Cardiac muscle cell (in vitro differentiated cells and primary cell): ENCODE measurements at regions not wholly inside any gene's neighbourhood (a gene's known extent, or its start where the extent isn't known, plus 50 kb on each side); places are given as distances from the start of the nearest gene placed in this dataset.
"Not testable (repeated sequence)": the region's sequence is repeated elsewhere in the genome, so short reads cannot be mapped to it uniquely, and the experiment has no call there.

Experiments used
- DNase-seq, 2 donors: peaks; one replicate each; pipeline versions ENCODE4 v3.0.0 to v3.0.0-alpha.2; 2010 to 2017; ENCODE audit warnings: low read depth in 1 of 2, low spot score in 1 of 2
- H3K27ac ChIP-seq: fragments of 200-600 bp; sonication (generic); 2 replicates; pipeline ENCODE4 v1.5.1; 2016
- H3K27me3 ChIP-seq: fragments of 200-600 bp; sonication (generic); 2 replicates; pipeline ENCODE4 v1.6.0; 2016; ENCODE audit warnings: control low read depth
- H3K36me3 ChIP-seq: fragments of 200-600 bp; sonication (generic); 2 replicates; pipeline ENCODE4 v1.5.1; 2016; ENCODE audit warnings: control low read depth
- H3K4me1 ChIP-seq: fragments of 200-600 bp; sonication (generic); 2 replicates; pipeline ENCODE4 v1.8.1; 2017; ENCODE audit warnings: low read depth, mild to moderate bottlenecking, mixed run types
- H3K4me3 ChIP-seq: fragments of 200-600 bp; sonication (generic); 2 replicates; pipeline ENCODE4 v1.5.1; 2016; ENCODE audit warnings: mild to moderate bottlenecking
- H3K9me3 ChIP-seq: fragments of 200-600 bp; sonication (generic); 2 replicates; pipeline ENCODE4 v1.5.1; 2017; ENCODE audit warnings: low read depth, mild to moderate bottlenecking, control low read depth
- TF ChIP-seq, protein P1 (sequence below): IDR thresholded peaks from 2 replicates; pipeline ENCODE4 v1.5.1; 2012; ENCODE audit warnings: low read depth, mild to moderate bottlenecking, low read length

- Histone ChIP-seq H3K4me3 (no peak overlapping the region), H3K36me3 (no peaks in the 10 kb centered on the region), H3K27ac (no peak overlapping the region), H3K4me1 (no peaks in the 10 kb centered on the region), H3K9me3 (no peaks in the 10 kb centered on the region), H3K27me3 (no peaks in the 10 kb centered on the region)
- no peak for DNase-seq
- TF ChIP-seq, protein P1, sequence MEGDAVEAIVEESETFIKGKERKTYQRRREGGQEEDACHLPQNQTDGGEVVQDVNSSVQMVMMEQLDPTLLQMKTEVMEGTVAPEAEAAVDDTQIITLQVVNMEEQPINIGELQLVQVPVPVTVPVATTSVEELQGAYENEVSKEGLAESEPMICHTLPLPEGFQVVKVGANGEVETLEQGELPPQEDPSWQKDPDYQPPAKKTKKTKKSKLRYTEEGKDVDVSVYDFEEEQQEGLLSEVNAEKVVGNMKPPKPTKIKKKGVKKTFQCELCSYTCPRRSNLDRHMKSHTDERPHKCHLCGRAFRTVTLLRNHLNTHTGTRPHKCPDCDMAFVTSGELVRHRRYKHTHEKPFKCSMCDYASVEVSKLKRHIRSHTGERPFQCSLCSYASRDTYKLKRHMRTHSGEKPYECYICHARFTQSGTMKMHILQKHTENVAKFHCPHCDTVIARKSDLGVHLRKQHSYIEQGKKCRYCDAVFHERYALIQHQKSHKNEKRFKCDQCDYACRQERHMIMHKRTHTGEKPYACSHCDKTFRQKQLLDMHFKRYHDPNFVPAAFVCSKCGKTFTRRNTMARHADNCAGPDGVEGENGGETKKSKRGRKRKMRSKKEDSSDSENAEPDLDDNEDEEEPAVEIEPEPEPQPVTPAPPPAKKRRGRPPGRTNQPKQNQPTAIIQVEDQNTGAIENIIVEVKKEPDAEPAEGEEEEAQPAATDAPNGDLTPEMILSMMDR, result no peak
These were observed 981.4 kb downstream of the FSCB start for GRCh38 chr14:43525658-43526057.

GRCh38 chr14:43522901-43523300, 984.2 kb downstream of the FSCB start:
- Histone ChIP-seq H3K36me3 (no peaks in the 10 kb centered on the region), H3K27me3 (no peaks in the 10 kb centered on the region), H3K4me1 (no peaks in the 10 kb centered on the region), H3K4me3 (no peak overlapping the region), H3K9me3 (no peaks in the 10 kb centered on the region), H3K27ac (no peak overlapping the region)
- no peak for DNase-seq
- TF ChIP-seq, protein P1, result no peak

DNA sequence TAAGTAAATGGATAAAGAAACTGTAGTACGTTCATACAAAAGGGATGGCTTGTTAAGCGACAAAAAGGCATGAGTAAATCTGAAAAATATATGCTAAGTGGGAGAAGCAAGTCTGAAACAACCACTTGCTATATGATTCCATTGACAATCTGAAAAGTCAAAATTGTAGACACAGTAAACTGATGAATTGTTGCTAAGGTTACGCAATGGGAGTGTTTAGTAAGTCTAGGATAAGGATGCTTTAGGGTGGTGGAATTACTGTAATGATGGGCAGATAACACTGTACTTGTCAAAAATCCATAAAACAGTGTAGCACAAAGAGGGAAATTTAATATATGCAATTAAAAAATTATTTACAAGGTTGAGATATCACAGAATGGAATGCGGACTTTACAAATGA, 984.9 kb downstream of the FSCB start:
- Histone ChIP-seq H3K27me3 (no peaks in the 10 kb centered on the region), H3K4me3 (no peak overlapping the region), H3K27ac (no peak overlapping the region), H3K4me1 (no peaks in the 10 kb centered on the region), H3K36me3 (no peaks in the 10 kb centered on the region), H3K9me3 (no peaks in the 10 kb centered on the region)
- DNase-seq, result no peak
- TF ChIP-seq, protein P1, result no peak

DNA sequence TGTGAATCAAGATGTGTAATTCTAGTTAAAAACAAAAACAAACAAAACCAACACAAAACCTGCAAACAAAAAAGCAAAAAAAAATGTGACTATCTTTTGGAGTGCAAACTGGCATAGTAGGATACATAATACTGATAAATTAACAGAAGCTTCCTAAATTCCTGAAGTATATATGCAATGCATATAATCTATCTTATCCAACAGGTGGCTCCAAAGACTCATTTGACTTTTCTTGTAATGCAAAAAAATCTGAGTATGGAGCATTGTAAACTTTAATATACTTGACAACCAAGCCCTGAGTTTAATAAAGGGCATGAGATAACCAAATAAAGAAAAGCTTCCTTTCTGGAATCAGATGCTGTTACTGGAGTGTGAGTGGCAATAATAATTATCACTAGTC, 1003.6 kb downstream of the FSCB start:
- Histone ChIP-seq H3K27ac (no peak overlapping the region), H3K27me3 (no peaks in the 10 kb centered on the region), H3K36me3 (no peaks in the 10 kb centered on the region), H3K9me3 (no peaks in the 10 kb centered on the region), H3K4me3 (no peak overlapping the region), H3K4me1 (peaks cover 7% of the 10 kb centered on the region)
- TF ChIP-seq, protein P1, result no peak
- DNase-seq, result no peak

DNA sequence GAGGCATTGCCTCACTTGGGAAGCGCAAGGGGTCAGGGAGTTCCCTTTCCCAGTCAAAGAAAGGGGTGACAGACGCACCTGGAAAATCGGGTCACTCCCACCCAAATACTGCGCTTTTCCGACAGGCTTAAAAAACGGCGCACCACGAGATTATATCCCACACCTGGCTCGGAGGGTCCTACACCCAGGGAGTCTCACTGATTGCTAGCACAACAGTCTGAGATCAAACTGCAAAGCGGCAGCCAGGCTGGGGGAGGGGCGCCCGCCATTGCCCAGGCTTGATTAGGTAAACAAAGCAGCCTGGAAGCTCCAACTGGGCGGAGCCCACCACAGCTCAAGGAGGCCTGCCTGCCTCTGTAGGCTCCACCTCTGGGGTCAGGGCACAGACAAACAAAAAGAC, 1014.7 kb downstream of the FSCB start:
- not testable (repeated sequence) for H3K9me3 ChIP-seq, H3K27me3 ChIP-seq, H3K36me3 ChIP-seq, H3K4me3 ChIP-seq, H3K4me1 ChIP-seq, H3K27ac ChIP-seq, DNase-seq

DNA sequence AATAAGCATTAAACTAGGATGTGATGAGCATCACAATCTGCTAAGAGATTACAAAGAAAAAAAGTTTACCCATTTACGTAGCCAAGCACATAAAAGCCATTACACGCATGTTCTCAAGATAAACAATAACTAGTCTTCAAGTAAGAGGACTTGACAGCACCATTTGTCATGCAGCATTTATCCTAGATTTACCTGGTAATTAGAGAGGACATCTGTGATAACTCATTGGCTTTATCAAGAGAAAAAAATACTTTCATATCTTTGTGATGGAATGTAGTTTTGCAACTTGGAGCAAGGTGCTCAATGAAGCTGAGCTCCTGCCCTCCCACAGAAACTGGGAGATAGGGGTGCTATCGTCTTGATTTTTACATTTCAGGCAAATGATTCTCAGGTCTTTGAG, 1023.7 kb downstream of the FSCB start:
- H3K9me3 ChIP-seq, result no peaks in the 10 kb centered on the region
- TF ChIP-seq, protein P1, result no peak
- no peaks in the 10 kb centered on the region for H3K36me3 ChIP-seq
- DNase-seq, result no peak
- no peaks in the 10 kb centered on the region for H3K27me3 ChIP-seq
- H3K27ac ChIP-seq, result no peak overlapping the region
- H3K4me3 ChIP-seq, result no peak overlapping the region
- H3K4me1 ChIP-seq, result no peaks in the 10 kb centered on the region
